ENCODE measurements at regions not wholly inside any gene's neighbourhood (a gene's known extent, or its start where the extent isn't known, plus 50 kb on each side); places are given as distances from the start of the nearest gene placed in this dataset.
"Not testable (repeated sequence)": the region's sequence is repeated elsewhere in the genome, so short reads cannot be mapped to it uniquely, and the experiment has no call there.

DNA sequence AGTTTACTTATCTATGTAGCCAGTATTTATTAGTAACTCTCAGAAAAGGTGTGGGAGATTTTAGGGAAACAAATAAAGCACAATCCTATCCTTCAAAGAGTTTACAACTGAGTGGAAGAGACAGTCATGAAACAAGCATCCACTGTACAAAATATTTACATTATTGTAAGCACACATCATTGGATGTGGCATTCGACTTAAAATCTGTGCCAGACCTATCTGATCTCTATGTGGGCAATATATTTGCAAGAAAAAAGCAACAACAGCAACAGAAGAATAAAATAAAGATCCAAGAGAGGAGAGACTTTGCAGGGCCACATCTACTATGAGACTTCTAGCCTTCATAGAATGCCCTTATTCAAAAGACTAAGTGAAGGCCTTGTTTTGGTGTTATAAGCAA is 882.1 kb upstream of the PIK3C3 start:
- DNase-seq (ENCODE audit: low read depth in 4 of 6, low spot score in 6 of 6) = no peak
- Histone ChIP-seq H3K27me3 (ENCODE audit: control insufficient read depth, insufficient read depth, low read length) (no peaks in the 10 kb centered on the region), H3K36me3 (ENCODE audit: control insufficient read depth, insufficient read depth, low read length) (no peaks in the 10 kb centered on the region), H3K27ac (ENCODE audit: low read depth, low read length) (no peak overlapping the region), H3K4me3 (ENCODE audit: low read depth, low read length) (no peak overlapping the region), H3K4me1 (ENCODE audit: control insufficient read depth, insufficient read depth, low read length) (no peaks in the 10 kb centered on the region), H3K9me3 (ENCODE audit: control insufficient read depth, insufficient read depth, low read length) (no peaks in the 10 kb centered on the region)
- no CpG with 5 or more reads among the region's 1 CpG for WGBS (ENCODE audit: insufficient coverage)

DNA sequence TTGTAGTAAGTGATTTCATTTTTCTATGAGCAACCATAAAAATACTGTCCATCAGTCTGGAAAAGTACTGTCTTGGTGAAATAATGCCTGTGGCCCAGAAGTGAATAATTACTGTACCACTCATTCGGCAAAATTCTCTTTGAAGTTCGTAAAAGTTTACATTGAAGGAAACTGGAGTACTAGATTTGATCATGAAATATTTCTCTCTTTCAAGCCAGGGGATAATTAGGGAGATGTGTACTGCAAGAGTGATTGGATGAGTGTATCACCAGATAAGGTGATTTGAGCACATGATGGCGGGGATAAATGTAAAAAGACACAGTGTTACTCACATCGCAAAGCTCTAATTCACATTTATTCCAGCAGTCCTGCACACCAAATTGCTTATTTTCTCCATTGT is 883.2 kb upstream of the PIK3C3 start:
- 93% methylated on average over 2 of the region's 4 CpGs for WGBS (ENCODE audit: insufficient coverage)

DNA sequence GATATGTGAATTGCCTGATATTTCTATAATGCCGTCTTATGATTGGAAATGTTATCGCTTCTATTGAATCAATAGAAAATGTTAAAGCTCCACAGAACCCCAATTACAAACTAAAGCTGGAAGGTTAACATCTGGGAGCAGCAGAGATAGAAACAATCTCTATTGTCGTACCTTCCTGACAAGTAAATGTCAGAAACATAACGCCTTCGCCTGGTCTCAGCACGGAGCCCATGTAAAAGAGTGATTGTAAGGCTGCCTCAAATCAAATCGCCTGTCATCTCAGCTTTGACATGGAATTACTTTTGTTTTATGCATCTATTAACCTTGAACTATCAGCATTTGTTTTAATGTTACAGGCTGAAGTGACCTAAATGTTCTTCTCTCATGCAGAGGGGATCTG is 885.9 kb upstream of the PIK3C3 start:
- no peak for DNase-seq (ENCODE audit: low read depth in 4 of 6, low spot score in 6 of 6)
- Histone ChIP-seq H3K27me3 (ENCODE audit: control insufficient read depth, insufficient read depth, low read length) (no peaks in the 10 kb centered on the region), H3K36me3 (ENCODE audit: control insufficient read depth, insufficient read depth, low read length) (no peaks in the 10 kb centered on the region), H3K9me3 (ENCODE audit: control insufficient read depth, insufficient read depth, low read length) (no peaks in the 10 kb centered on the region), H3K4me3 (ENCODE audit: low read depth, low read length) (no peak overlapping the region), H3K4me1 (ENCODE audit: control insufficient read depth, insufficient read depth, low read length) (no peaks in the 10 kb centered on the region), H3K27ac (ENCODE audit: low read depth, low read length) (no peak overlapping the region)
- 92% methylated on average over 4 of the region's 7 CpGs for WGBS (ENCODE audit: insufficient coverage)

More for the DNA sequence above, 883.2 kb upstream of the PIK3C3 start:
- Histone ChIP-seq H3K9me3 (ENCODE audit: control insufficient read depth, insufficient read depth, low read length) (no peaks in the 10 kb centered on the region), H3K27ac (ENCODE audit: low read depth, low read length) (no peak overlapping the region), H3K4me3 (ENCODE audit: low read depth, low read length) (no peak overlapping the region), H3K4me1 (ENCODE audit: control insufficient read depth, insufficient read depth, low read length) (no peaks in the 10 kb centered on the region), H3K27me3 (ENCODE audit: control insufficient read depth, insufficient read depth, low read length) (no peaks in the 10 kb centered on the region), H3K36me3 (ENCODE audit: control insufficient read depth, insufficient read depth, low read length) (no peaks in the 10 kb centered on the region)
- DNase-seq (ENCODE audit: low read depth in 4 of 6, low spot score in 6 of 6) = no peak

DNA sequence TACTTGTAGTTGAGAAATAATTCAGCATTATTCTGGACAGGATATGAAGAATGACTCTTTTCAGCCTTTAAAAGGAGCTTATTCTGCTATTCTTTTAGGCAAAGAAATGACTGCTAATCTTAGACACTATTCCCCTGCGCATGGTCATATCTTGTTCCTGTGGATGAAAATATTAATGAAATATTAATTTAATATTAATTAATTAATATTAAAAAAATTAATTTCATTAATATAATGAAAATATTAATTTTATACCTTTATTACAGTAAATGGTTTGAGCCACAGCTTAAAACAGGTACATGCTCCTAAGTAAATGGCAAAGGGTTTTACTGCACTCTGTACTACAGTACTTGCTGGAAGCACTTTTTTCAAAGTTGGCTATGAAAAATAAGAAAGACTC is 890.1 kb upstream of the PIK3C3 start:
- Histone ChIP-seq H3K36me3 (ENCODE audit: control insufficient read depth, insufficient read depth, low read length) (no peaks in the 10 kb centered on the region), H3K4me1 (ENCODE audit: control insufficient read depth, insufficient read depth, low read length) (no peaks in the 10 kb centered on the region), H3K9me3 (ENCODE audit: control insufficient read depth, insufficient read depth, low read length) (no peaks in the 10 kb centered on the region), H3K4me3 (ENCODE audit: low read depth, low read length) (no peak overlapping the region), H3K27ac (ENCODE audit: low read depth, low read length) (no peak overlapping the region), H3K27me3 (ENCODE audit: control insufficient read depth, insufficient read depth, low read length) (no peaks in the 10 kb centered on the region)
- WGBS (ENCODE audit: insufficient coverage) = no CpG with 5 or more reads among the region's 1 CpG
- DNase-seq (ENCODE audit: low read depth in 4 of 6, low spot score in 6 of 6) = no peak

DNA sequence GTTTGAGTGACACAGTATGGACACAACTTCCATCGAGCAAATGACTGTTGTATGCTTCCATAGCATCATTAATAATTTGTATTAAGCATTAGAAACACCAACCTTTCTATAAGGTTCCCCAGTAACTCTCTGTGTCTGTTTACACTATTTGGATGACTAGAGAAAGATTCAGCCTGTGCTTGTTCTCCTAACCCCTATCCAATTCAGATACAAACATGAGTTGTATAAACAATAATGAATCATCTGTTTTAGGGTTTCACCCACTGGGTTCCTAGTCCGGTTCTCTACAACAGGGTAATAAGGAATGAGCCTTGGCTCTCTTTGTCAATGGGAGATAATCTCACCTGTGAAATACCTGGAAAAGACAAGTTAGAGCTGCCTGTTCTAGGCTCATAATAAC is 894.1 kb upstream of the PIK3C3 start:
- no CpG with 5 or more reads among the region's 2 CpGs for WGBS (ENCODE audit: insufficient coverage)
- Histone ChIP-seq H3K4me3 (ENCODE audit: low read depth, low read length) (no peak overlapping the region), H3K9me3 (ENCODE audit: control insufficient read depth, insufficient read depth, low read length) (no peaks in the 10 kb centered on the region), H3K4me1 (ENCODE audit: control insufficient read depth, insufficient read depth, low read length) (no peaks in the 10 kb centered on the region), H3K27me3 (ENCODE audit: control insufficient read depth, insufficient read depth, low read length) (no peaks in the 10 kb centered on the region), H3K36me3 (ENCODE audit: control insufficient read depth, insufficient read depth, low read length) (no peaks in the 10 kb centered on the region), H3K27ac (ENCODE audit: low read depth, low read length) (no peak overlapping the region)
- DNase-seq (ENCODE audit: low read depth in 4 of 6, low spot score in 6 of 6) = no peak

DNA sequence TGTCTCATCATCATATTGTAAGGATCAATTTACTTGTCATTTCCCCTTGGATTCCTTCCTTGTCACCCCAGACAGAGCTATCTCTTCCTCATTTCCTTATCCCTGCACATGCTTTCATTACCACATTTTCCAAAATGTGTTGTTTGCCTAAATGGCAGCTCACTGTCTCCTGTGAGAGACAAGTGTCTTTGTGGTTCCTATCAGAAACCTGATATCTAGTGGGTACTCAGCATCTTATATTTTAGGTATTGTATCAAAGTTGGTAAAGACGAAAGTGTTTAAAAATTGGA is 896.0 kb upstream of the PIK3C3 start:
- no peak overlapping the region for H3K4me3 ChIP-seq (ENCODE audit: low read depth, low read length)
- H3K9me3 ChIP-seq (ENCODE audit: control insufficient read depth, insufficient read depth, low read length) = no peaks in the 10 kb centered on the region
- H3K27me3 ChIP-seq (ENCODE audit: control insufficient read depth, insufficient read depth, low read length) = no peaks in the 10 kb centered on the region
- no CpG with 5 or more reads among the region's 1 CpG for WGBS (ENCODE audit: insufficient coverage)
- no peaks in the 10 kb centered on the region for H3K4me1 ChIP-seq (ENCODE audit: control insufficient read depth, insufficient read depth, low read length)
- no peaks in the 10 kb centered on the region for H3K36me3 ChIP-seq (ENCODE audit: control insufficient read depth, insufficient read depth, low read length)
- DNase-seq (ENCODE audit: low read depth in 4 of 6, low spot score in 6 of 6) = no peak
- no peak overlapping the region for H3K27ac ChIP-seq (ENCODE audit: low read depth, low read length)

DNA sequence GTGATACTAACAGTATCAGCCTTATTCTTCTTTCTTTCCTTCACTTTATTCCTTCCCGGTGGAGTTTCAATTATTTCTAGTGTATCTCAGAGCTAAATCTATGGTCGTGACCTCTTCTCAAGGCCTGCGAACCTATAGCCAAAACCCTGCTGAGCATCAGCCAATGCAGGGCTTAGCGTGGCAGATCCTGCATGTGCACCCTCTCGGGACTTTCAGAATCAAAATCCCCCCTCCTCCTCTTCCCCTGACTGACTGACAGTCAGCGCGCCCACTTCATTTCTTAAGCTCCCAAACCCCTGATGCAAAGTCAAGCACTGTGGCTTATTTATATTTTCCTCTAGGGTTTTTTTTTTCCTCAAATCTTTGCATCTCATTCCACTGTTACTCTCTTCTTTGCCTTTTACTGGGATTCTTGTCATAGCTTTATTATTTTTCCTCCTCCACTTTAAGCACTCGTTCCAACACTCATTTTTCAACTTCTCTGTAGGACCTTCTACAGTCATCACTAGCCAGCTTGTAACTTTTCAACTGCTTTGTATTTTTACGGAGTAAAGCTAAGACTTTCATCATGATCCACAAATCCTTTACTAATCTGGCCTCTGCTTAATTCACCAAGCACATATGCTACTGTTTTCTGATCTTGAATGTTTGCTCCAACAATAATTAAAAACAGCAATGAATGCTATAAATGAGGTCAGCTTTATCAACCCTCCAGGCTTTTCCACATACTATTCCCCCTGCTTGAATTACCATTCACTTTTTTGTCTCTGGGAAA is 896.5 kb upstream of the PIK3C3 start:
- DNase-seq (ENCODE audit: low read depth in 4 of 6, low spot score in 6 of 6) = no peak
- no peaks in the 10 kb centered on the region for H3K4me1 ChIP-seq (ENCODE audit: control insufficient read depth, insufficient read depth, low read length)
- 81% methylated on average over 6 of the region's 9 CpGs for WGBS (ENCODE audit: insufficient coverage)
- no peaks in the 10 kb centered on the region for H3K36me3 ChIP-seq (ENCODE audit: control insufficient read depth, insufficient read depth, low read length)
- no peaks in the 10 kb centered on the region for H3K27me3 ChIP-seq (ENCODE audit: control insufficient read depth, insufficient read depth, low read length)
- no peaks in the 10 kb centered on the region for H3K9me3 ChIP-seq (ENCODE audit: control insufficient read depth, insufficient read depth, low read length)
- H3K27ac ChIP-seq (ENCODE audit: low read depth, low read length) = no peak overlapping the region
- no peak overlapping the region for H3K4me3 ChIP-seq (ENCODE audit: low read depth, low read length)

DNA sequence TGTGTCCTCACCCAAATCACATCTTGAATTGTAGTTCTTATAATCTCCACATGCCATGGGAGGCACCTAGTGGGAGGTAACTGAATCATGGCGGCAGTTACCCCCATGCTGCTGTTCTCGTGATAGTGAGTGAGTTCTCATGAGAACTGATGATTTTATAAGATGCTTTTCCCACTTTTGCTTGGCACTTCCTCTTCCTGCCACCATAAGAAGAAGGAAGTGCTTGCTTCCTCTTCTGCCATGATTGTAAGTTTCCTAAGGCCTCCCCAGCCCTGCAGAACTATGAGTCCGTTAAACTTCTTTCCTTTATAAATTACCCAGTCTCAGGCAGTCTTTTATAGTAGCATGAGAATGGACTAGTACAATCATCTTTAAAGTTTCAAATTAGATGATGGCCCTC is 902.4 kb upstream of the PIK3C3 start:
- Histone ChIP-seq H3K27me3 (ENCODE audit: control insufficient read depth, insufficient read depth, low read length) (no peaks in the 10 kb centered on the region), H3K4me3 (ENCODE audit: low read depth, low read length) (no peak overlapping the region), H3K9me3 (ENCODE audit: control insufficient read depth, insufficient read depth, low read length) (no peaks in the 10 kb centered on the region), H3K27ac (ENCODE audit: low read depth, low read length) (no peak overlapping the region), H3K4me1 (ENCODE audit: control insufficient read depth, insufficient read depth, low read length) (no peaks in the 10 kb centered on the region), H3K36me3 (ENCODE audit: control insufficient read depth, insufficient read depth, low read length) (no peaks in the 10 kb centered on the region)
- no peak for DNase-seq (ENCODE audit: low read depth in 4 of 6, low spot score in 6 of 6)
- WGBS (ENCODE audit: insufficient coverage) = no CpG with 5 or more reads among the region's 3 CpGs

DNA sequence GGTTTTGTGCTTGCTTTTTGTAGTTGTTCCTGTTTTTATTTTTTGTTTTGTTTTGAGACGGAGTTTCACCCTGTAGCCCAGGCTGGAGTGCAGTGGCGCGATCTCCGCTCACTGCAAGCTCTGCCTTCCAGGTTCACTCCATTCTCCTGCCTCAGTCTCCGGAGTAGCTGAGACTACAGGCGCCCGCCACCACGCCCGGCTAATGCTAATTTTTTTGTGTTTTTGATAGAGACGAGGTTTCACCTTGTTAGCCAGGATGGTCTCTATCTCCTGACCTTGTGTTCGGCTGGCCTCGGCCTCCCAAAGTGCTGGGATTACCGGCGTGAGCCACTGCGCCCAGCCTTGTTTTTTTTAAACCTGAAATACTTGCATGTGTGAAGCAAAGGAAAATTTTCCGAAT is 908.8 kb upstream of the PIK3C3 start:
- not testable (repeated sequence) for H3K4me3 ChIP-seq (ENCODE audit: low read depth, low read length); DNase-seq (ENCODE audit: low read depth in 4 of 6, low spot score in 6 of 6); H3K36me3 ChIP-seq (ENCODE audit: control insufficient read depth, insufficient read depth, low read length); H3K27me3 ChIP-seq (ENCODE audit: control insufficient read depth, insufficient read depth, low read length); H3K4me1 ChIP-seq (ENCODE audit: control insufficient read depth, insufficient read depth, low read length); H3K27ac ChIP-seq (ENCODE audit: low read depth, low read length); H3K9me3 ChIP-seq (ENCODE audit: control insufficient read depth, insufficient read depth, low read length)
- 97% methylated on average over 8 of the region's 16 CpGs for WGBS (ENCODE audit: insufficient coverage)

DNA sequence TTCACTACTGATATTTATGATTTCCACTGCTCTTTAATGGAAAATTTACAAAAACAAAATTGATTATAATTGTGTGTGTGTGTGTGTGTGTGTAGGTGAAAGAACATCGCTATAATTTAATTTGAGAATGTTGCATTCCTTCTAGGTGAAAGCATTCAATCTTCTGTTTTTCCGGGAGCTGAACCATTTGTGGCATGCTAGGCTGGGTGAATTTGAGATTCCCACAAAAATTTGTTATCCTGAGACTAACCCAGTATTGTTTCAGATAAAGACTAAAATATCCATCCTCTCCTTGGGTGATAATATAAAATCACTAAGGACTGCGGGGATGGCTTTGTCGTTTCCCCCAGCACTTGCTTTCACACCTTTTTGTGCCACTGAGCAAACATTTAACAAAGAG is 911.2 kb upstream of the PIK3C3 start:
- Histone ChIP-seq H3K4me3 (ENCODE audit: low read depth, low read length) (no peak overlapping the region), H3K36me3 (ENCODE audit: control insufficient read depth, insufficient read depth, low read length) (no peaks in the 10 kb centered on the region), H3K9me3 (ENCODE audit: control insufficient read depth, insufficient read depth, low read length) (no peaks in the 10 kb centered on the region), H3K27me3 (ENCODE audit: control insufficient read depth, insufficient read depth, low read length) (no peaks in the 10 kb centered on the region), H3K4me1 (ENCODE audit: control insufficient read depth, insufficient read depth, low read length) (no peaks in the 10 kb centered on the region), H3K27ac (ENCODE audit: low read depth, low read length) (no peak overlapping the region)
- no peak for DNase-seq (ENCODE audit: low read depth in 4 of 6, low spot score in 6 of 6)
- WGBS (ENCODE audit: insufficient coverage) = 80% methylated on average over 1 of the region's 4 CpGs
